ENCODE measurements at regions not wholly inside any gene's neighbourhood (a gene's known extent, or its start where the extent isn't known, plus 50 kb on each side); places are given as distances from the start of the nearest gene placed in this dataset.

DNA sequence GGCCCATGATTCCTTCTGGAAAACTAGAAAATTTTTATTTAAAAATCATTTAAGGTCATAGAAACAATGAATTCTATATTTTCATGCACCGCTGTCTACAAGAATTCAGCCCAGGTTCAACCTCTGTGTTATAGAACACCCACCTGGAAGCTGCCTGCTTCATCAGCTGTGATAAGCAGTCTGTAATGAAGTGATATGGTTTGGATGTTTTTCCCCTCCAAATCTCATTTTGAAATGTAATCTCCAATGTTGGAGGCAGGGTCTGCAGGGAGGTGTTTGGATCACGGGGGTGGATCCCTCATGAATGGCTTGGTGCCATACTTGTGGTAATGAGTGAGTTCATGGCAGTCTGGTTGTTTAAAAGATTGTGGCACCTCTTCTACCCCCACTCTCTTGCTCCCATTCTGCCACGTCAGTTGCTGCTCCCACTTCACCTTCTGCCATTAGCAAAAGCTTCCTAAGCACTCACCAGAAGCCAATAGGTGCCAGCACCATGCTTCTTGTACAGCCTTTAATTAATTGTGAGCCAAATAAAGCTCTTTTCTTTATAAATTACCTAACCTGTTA, 55.6 kb downstream of the MRPL32 start:
- DNase-seq: no peak

- DNase-seq: no peak
These were observed 58.8 kb downstream of the MRPL32 start for GRCh38 chr7:42991024-42991423.

- no peak for DNase-seq
These were observed 59.9 kb downstream of the MRPL32 start for GRCh38 chr7:42991913-42992591.

DNA sequence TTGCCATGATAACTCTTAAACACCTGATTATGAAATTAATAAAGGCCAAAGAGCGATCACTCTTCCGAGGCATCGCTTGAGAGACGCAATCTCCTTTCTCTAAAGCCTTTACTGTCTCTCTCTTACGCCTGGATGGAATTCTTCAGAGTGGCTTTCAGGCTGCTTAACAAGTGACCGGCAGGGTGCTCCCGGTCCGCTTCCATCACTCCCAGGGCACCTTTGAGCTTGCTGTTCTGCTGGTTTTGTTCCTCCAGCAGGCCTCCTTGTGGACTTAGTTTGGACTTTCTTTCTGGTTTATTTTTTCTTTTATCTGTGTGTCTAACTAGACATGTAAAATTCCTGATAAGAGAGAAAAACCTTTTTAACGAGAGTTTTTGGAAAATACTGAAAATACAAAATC, 60.9 kb downstream of the MRPL32 start:
- DNase-seq: no peak

DNA sequence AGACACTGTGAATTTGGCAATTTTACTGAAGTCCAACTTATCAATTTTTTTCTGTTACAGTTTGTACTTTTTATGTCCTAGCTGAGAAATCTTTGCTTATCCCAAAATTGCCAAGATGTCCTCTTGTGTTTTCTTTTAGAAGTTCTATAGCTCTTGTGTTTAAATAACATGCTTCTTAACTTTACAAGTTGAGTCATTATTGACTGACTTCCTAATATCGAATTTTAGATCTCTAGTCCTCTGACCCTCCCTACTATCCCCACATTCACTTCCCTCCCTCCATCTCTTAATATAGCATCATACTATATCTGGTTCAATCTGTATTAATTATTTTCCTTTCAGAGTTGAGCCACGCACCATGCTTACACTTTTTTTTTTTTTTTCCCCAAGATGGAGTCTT, 61.9 kb downstream of the MRPL32 start:
- DNase-seq: no peak

- DNase-seq: no peak
These were observed 65.4 kb downstream of the MRPL32 start for GRCh38 chr7:42997611-42998010.

GRCh38 chr7:43004082-43004481, 71.9 kb downstream of the MRPL32 start:
- no peak for DNase-seq

GRCh38 chr7:43006008-43006407, 73.8 kb downstream of the MRPL32 start:
- no peak for DNase-seq

DNA sequence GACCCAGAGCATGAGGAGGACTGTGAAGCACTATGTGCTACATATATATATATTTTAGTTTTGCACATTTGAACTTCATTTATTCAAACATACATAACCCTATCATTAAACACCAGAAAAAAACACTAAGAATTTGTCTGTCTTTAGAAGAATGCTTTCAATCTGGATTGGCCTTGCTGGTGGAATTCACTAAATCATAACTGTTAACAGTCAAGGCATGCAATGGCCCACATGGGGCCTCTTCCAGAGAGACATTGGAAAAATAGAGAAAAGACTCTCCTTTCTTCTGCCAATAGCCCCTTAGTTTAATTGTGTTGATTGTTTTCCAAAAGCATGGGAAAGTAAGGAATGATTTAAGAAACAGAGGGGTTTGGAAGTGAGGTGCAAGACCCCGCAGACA, 77.9 kb downstream of the MRPL32 start:
- DNase-seq: no peak

DNA sequence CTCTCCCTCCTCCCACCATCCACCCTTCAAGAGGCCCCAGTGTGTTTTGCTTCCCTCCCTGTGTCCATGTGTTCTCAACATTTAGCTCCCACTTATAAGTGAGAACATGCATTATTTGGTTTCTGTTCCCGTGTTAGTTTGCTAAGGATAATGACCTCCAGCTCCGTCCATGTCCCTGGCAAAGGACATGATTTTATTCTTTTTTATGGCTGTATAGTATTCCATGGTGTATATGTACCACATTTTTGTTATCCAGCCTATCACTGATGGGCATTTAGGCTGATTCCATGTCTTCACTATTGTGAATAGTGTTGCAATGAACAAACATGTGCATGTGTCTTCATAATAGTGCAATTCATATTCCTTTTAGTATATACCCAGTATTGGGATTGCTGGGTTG, 79.7 kb downstream of the MRPL32 start:
- no peak for DNase-seq

DNA sequence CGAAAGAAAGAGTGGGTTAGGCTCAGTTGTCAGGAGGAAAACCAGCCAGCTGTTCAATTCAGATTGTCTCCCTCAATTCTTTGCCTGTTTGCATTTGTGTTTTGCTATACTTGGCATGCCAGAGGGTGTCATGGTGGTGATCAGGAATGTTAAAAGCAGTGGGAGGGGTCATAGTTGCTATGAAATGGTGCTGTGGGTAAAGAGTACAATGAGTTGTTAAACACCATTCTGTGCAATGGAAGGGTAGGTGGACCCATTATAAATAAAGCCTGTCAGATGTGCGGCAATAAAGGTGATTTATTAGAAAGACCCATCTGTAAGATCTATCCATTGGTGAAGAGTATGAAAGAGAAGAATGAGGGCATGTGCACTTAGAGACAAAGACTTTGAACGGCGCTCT, 82.2 kb downstream of the MRPL32 start:
- peak; percentile 34 for DNase-seq

DNA sequence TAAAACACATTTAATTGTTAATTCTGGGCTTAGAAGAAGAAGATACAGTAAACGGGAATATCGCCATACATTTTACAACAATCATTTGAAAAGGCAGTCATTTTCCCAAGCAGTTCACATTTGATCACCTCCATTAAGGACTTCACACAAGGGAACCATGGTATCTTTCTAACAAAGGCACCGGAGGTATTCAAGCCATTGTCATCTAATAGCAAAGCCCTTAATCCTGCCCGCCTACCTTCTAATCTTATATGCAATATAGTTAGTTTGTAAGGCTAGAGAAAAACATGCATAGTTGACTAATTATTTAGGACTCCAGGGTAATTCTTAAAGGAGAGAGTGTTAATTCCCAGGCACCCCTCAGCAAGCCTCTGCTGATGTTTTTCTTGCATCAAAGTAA, 83.1 kb downstream of the MRPL32 start:
- DNase-seq: no peak

DNA sequence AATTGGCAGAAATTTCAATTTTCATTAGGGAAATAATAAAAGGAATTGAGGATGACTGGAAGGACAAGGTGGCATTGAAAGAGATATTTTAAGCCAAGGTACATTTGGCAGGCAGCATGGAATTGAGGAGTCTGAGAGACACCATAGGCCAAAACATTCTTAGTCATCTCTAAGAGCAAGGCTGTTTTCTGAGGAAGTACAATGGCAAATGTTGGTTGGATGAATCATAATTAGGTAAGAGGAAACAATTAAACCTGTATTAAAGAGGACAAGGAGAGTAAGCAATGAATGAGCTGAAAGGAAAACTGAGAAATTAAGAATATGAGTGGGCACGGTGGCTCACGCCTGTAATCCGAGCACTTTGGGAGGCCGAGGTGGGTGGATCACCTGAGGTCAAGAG, 86.3 kb downstream of the MRPL32 start:
- DNase-seq: no peak

GRCh38 chr7:43021431-43021830, 89.3 kb downstream of the MRPL32 start:
- no peak for DNase-seq

DNA sequence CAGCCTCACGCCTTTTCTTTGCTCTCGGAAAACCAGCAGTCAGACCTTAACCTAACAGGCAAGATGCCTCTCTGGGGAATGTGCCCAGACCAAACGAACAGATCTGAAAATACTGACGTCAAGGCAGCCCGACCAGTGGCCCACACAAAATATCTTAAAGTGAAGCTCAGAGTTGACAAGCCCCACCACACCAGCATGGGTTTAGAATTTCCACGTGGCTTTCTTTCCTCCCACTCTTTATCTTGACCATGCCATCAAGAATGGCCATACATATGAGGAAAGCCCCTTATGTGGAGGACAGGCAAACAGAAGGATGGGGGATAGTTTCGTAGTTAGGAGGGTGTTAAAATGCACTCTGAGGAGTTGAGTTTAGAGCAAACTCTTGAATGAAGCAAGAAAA, 89.8 kb downstream of the MRPL32 start:
- no peak for DNase-seq

DNA sequence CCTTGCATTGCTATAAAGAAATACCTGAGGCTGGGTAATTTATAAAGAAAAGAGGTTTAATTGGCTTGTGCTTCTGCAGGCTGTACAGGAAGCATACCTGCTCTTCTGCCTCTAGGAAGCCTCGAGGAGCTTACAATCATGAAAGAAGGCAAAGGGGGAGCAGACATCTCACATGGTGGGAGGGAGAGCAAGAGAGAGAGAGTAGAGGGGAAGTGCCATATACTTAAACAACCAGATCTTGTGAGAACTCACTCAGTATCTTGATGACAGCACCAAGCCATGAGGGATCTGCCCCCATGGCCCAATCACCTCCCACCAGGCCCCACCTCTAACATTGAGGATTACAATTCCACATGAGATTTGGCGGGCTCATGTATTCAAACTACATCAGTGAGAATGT, 79.1 kb upstream of the HECW1 start:
- no peak for DNase-seq

GRCh38 chr7:43034535-43035002, 77.9 kb upstream of the HECW1 start:
- no peak for DNase-seq

- DNase-seq: no peak
These were observed 74.9 kb upstream of the HECW1 start for GRCh38 chr7:43037531-43037930.

GRCh38 chr7:43038254-43038653, 74.2 kb upstream of the HECW1 start:
- no peak for DNase-seq

GRCh38 chr7:43039346-43039745, 73.1 kb upstream of the HECW1 start:
- DNase-seq: no peak

DNA sequence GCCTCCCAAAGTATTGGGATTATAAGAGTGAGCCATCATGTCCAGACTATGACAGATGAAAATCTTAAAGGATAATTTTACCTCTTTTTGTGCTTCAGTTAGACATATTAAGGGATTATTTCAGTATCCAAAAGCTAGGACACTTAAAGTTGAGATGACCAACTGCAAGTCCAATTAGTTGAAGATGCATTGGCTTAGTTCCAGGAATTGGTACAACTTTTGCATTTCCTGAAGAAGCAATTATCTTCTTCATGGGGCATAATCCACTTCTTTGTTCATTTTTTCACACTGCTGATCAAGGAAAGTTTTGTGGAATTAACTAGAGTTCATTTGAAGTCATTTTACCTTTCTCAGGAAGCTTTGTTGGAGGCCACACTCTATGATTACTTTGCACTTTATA, 72.0 kb upstream of the HECW1 start:
- no peak for DNase-seq

DNA sequence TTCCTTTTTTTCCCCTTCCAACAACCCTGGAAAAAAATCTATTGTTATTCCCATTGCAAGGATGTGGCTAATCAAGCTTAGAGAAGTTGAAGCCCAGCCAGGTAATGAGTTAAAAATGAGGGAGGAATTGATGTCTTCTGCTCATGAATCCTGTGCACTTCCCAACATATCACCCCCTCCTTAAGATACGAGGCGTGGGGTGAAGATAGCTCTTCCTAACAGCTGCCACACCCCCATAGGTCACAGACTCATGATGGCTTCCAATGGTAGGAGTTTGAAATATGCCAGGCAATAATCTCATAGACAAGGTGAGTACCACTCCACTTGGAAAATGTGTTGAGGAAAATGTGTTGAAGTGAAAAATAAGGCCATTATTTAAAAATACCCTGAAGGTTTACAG, 71.3 kb upstream of the HECW1 start:
- DNase-seq: no peak

GRCh38 chr7:43041724-43042123, 70.7 kb upstream of the HECW1 start:
- no peak for DNase-seq

DNA sequence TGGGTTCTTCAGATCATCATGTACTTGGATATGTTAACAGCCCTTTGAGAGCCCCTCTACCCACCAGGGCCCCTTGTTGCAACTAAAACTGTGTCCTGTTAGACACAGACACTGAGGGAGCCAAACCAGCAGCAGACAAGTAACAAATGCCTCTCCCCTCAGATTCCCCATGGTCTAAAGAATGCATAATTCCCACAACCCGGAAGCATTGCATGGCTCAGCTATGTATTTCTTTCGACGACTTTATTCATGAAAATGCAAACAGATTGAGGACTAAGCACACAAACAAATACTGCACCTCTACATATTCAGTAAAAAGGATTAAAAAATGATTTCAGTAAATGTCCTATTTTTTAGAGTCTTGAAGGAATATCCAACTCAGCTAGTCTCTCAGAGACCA, 70.1 kb upstream of the HECW1 start:
- no peak for DNase-seq

DNA sequence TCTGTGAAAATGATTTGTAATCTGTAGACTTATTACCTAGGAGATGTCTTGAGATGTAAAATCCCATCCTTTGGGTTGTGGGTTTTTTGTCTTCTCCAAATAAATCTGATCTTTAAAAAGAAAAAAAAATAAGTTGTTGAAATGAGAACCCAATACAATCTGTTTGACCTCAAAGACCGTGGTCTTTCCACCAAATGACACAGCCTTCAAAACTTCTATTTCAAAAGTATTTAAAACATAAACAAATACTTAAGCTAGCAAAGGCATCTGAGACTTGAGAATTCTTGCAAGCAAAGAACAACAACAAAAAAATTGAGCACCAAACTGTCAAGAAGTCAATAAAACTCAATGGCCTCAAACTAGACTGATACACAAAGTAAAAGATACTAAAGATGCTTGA, 67.9 kb upstream of the HECW1 start:
- no peak for DNase-seq

Data from NCI-H187 treated with DMSO at 0.1 percent for 48 hours (cell line).